HCT116 (cell line): ENCODE measurements at regions not wholly inside any gene's neighbourhood (a gene's known extent, or its start where the extent isn't known, plus 50 kb on each side); places are given as distances from the start of the nearest gene placed in this dataset.

Experiments
- EZH2 ChIP-seq: fragments of 200-600 bp; sonication (generic); IDR thresholded peaks from 2 replicates; pipeline ENCODE4 v1.6.1; 2017; ENCODE audit warnings: antibody characterized with exemption, mixed run types
- EZH2phosphoT487 ChIP-seq: fragments of 200-600 bp; IDR thresholded peaks from 2 replicates; pipeline ENCODE4 v1.6.1; 2018; ENCODE audit warnings: antibody characterized with exemption, borderline replicate concordance
- JUND ChIP-seq: IDR thresholded peaks from 2 replicates; pipeline ENCODE4 v1.6.1; 2012
- MAX ChIP-seq: IDR thresholded peaks from 2 replicates; pipeline ENCODE4 v1.6.1; 2012
- POLR2A ChIP-seq: IDR thresholded peaks from 2 replicates; pipeline ENCODE4 v1.7.0; 2011; ENCODE audit warnings: borderline replicate concordance; ENCODE audit not compliant: insufficient read depth, insufficient read length; ENCODE audit errors: extremely low read depth
- POLR2AphosphoS5 ChIP-seq: IDR thresholded peaks from 2 replicates; pipeline ENCODE4 v1.6.1; 2011; ENCODE audit warnings: mild to moderate bottlenecking, low read depth, low read length, moderate library complexity
- SIN3A ChIP-seq: IDR thresholded peaks from 2 replicates; pipeline ENCODE4 v1.6.1; 2012; ENCODE audit warnings: low read depth
- SP1 ChIP-seq: IDR thresholded peaks from 2 replicates; pipeline ENCODE4 v1.6.1; 2012; ENCODE audit warnings: low read depth
- YY1 ChIP-seq: IDR thresholded peaks from 2 replicates; pipeline ENCODE4 v1.6.1; 2011; ENCODE audit warnings: low read length, low read depth, moderate library complexity, mild to moderate bottlenecking; ENCODE audit not compliant: insufficient replicate concordance; ENCODE audit errors: extremely low read depth
- ZBTB33 ChIP-seq: IDR thresholded peaks from 2 replicates; pipeline ENCODE4 v1.6.1; 2011; ENCODE audit warnings: mild to moderate bottlenecking, low read length, moderate library complexity; ENCODE audit not compliant: insufficient replicate concordance; ENCODE audit errors: extremely low read depth
- ZFX ChIP-seq: fragments of 450-650 bp; IDR thresholded peaks from 2 replicates; pipeline ENCODE4 v1.6.1; 2017
- ZNF274 ChIP-seq: fragments of 200-500 bp; sonication (Bioruptor generic); IDR thresholded peaks from 2 replicates; pipeline ENCODE4 v1.6.1; 2014; ENCODE audit warnings: mild to moderate bottlenecking, low read depth, low read length, inconsistent platforms
- TF ChIP-seq, protein P1 (sequence below), 3 experiments: fragments of 200-600 bp in 1 of 3; sonication (generic) in 1 of 3; IDR thresholded peaks in 2 of 3; conservative IDR thresholded peaks in 1 of 3; 2 replicates each; pipeline ENCODE4 v1.5.1; 2012 to 2017; ENCODE audit warnings: low read depth in 2 of 3, low read length in 2 of 3, antibody characterized with exemption in 1 of 3, borderline replicate concordance in 1 of 3, control low read depth in 1 of 3, mild to moderate bottlenecking in 1 of 3, mixed read lengths in 1 of 3, mixed run types in 1 of 3, moderate library complexity in 1 of 3; ENCODE audit not compliant: insufficient read depth in 1 of 3
- TF ChIP-seq, protein P2 (sequence below): IDR thresholded peaks from 2 replicates; pipeline ENCODE4 v1.6.1; 2012; ENCODE audit warnings: low read depth

DNA sequence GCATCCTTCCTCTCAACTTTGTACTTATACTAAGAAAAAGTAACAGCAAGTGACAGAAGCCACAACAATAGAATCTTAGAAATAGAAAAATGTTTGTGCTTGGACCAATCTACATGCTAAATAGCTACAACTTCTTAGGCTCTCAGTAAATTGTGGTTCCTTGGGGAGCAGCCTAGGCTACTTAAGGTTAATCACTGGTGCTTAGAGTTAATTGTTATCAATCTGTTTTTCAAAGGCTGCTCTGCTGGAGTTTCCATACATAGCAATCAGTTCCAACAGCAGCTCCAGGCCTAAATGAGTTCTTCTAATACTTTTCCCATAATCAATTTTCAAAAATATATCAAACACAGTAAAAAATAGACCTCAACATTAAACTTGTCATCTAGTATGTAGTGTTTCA lies 571.4 kb downstream of the EPHA7 start:
- TF ChIP-seq, protein P1, sequence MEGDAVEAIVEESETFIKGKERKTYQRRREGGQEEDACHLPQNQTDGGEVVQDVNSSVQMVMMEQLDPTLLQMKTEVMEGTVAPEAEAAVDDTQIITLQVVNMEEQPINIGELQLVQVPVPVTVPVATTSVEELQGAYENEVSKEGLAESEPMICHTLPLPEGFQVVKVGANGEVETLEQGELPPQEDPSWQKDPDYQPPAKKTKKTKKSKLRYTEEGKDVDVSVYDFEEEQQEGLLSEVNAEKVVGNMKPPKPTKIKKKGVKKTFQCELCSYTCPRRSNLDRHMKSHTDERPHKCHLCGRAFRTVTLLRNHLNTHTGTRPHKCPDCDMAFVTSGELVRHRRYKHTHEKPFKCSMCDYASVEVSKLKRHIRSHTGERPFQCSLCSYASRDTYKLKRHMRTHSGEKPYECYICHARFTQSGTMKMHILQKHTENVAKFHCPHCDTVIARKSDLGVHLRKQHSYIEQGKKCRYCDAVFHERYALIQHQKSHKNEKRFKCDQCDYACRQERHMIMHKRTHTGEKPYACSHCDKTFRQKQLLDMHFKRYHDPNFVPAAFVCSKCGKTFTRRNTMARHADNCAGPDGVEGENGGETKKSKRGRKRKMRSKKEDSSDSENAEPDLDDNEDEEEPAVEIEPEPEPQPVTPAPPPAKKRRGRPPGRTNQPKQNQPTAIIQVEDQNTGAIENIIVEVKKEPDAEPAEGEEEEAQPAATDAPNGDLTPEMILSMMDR (IDR thresholded peaks at IDR 0.05 in 2 of 3, conservative IDR thresholded peaks at IDR 0.05 in 1 of 3; ENCODE audit: borderline replicate concordance in 1 of 3, insufficient read depth in 1 of 3, low read depth in 2 of 3, low read length in 2 of 3), result no peak
- TF ChIP-seq YY1 (no peak), POLR2A (no peak), EZH2 (no peak), SP1 (no peak), ZBTB33 (no peak), ZNF274 (no peak), MAX (no peak), JUND (no peak), EZH2phosphoT487 (no peak), POLR2AphosphoS5 (no peak), SIN3A (no peak), ZFX (no peak)
- TF ChIP-seq, protein P2, sequence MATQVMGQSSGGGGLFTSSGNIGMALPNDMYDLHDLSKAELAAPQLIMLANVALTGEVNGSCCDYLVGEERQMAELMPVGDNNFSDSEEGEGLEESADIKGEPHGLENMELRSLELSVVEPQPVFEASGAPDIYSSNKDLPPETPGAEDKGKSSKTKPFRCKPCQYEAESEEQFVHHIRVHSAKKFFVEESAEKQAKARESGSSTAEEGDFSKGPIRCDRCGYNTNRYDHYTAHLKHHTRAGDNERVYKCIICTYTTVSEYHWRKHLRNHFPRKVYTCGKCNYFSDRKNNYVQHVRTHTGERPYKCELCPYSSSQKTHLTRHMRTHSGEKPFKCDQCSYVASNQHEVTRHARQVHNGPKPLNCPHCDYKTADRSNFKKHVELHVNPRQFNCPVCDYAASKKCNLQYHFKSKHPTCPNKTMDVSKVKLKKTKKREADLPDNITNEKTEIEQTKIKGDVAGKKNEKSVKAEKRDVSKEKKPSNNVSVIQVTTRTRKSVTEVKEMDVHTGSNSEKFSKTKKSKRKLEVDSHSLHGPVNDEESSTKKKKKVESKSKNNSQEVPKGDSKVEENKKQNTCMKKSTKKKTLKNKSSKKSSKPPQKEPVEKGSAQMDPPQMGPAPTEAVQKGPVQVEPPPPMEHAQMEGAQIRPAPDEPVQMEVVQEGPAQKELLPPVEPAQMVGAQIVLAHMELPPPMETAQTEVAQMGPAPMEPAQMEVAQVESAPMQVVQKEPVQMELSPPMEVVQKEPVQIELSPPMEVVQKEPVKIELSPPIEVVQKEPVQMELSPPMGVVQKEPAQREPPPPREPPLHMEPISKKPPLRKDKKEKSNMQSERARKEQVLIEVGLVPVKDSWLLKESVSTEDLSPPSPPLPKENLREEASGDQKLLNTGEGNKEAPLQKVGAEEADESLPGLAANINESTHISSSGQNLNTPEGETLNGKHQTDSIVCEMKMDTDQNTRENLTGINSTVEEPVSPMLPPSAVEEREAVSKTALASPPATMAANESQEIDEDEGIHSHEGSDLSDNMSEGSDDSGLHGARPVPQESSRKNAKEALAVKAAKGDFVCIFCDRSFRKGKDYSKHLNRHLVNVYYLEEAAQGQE, result no peak
